ENCODE measurements at regions not wholly inside any gene's neighbourhood (a gene's known extent, or its start where the extent isn't known, plus 50 kb on each side); places are given as distances from the start of the nearest gene placed in this dataset.

DNA sequence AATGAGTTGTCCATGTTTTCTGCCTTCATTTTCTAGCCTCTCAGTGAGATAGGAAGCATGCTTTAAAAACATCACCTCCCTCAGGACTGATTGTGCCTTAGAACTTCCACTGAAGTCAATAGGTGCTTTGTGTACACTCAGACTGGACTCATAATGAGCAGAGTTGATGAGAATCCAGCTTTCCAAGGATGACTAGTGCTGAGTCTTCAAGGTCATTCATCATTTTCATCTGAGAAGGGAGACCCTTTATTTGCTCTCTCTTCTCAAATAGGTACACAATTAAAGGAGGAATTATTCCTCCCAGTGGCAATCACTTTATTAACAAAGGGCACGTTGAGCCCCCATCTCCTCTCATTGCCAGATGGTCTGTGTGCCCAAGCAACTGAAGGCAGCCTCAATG is 210.9 kb upstream of the PRKD1 start:
- DNase-seq = no peak
- no peak overlapping the region for H3K4me3 Mint-ChIP-seq
- no peak overlapping the region for H3K27ac Mint-ChIP-seq
- no peaks in the 10 kb centered on the region for H3K4me1 Mint-ChIP-seq (ENCODE audit: low read depth)
- no peaks in the 10 kb centered on the region for H3K9me3 Mint-ChIP-seq
- intact Hi-C loops (cut with micrococcal nuclease) = no loop called here
- H3K27me3 Mint-ChIP-seq (ENCODE audit: low read depth) = no peaks in the 10 kb centered on the region
- no peaks in the 10 kb centered on the region for H3K36me3 Mint-ChIP-seq (ENCODE audit: low read depth)
- CTCF ChIA-PET = no interaction called here

DNA sequence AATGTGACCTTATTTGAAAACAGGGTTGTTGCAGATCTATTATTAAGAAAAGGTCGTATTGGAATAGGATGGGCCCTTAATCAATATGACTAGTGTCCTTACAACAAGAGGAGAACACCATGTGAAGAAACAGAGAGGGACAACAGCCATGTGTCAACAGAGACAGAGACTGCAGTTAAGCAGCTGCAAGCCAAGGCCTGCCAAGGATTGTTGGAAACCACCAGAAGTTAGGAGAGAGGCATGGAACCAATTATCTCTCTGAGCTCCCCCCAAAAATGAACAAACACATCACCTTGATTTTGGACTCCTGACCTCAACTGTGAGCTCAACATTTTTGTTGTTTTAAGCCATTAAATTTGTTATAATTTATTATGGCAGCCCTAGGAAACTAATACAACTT is 214.6 kb upstream of the PRKD1 start:
- H3K27me3 Mint-ChIP-seq (ENCODE audit: low read depth) = no peaks in the 10 kb centered on the region
- H3K27ac Mint-ChIP-seq = no peak overlapping the region
- DNase-seq = no peak
- CTCF ChIA-PET = no interaction called here
- intact Hi-C loops (cut with micrococcal nuclease) = no loop called here
- no peaks in the 10 kb centered on the region for H3K4me1 Mint-ChIP-seq (ENCODE audit: low read depth)
- H3K4me3 Mint-ChIP-seq = no peak overlapping the region
- peaks cover 19% of the 10 kb centered on the region for H3K9me3 Mint-ChIP-seq
- H3K36me3 Mint-ChIP-seq (ENCODE audit: low read depth) = no peaks in the 10 kb centered on the region

DNA sequence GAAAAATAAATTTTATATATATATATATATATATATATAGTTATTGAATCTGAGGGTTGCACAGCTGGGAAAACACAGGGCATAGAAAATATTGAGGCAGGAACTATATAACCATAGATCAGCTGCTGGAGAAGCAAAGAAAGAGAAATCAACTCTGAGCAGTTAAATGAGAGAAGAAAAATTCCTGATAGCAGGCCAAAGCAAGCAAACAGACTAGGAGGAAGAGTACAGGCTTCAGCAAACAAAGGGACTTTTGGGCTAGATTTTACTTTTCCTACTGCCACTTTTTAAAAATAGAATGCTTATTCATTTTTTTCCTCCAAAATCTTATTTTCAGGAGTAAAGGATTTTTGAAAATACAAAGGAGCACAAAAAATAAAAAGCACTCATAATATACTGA is 216.0 kb upstream of the PRKD1 start:
- no peak for DNase-seq
- Mint-ChIP-seq H3K27me3 (ENCODE audit: low read depth) (no peaks in the 10 kb centered on the region), H3K27ac (no peak overlapping the region), H3K4me3 (no peak overlapping the region), H3K4me1 (ENCODE audit: low read depth) (no peaks in the 10 kb centered on the region), H3K36me3 (ENCODE audit: low read depth) (no peaks in the 10 kb centered on the region), H3K9me3 (peaks cover 23% of the 10 kb centered on the region)
- CTCF ChIA-PET = no interaction called here
- intact Hi-C loops (cut with micrococcal nuclease) = no loop called here

DNA sequence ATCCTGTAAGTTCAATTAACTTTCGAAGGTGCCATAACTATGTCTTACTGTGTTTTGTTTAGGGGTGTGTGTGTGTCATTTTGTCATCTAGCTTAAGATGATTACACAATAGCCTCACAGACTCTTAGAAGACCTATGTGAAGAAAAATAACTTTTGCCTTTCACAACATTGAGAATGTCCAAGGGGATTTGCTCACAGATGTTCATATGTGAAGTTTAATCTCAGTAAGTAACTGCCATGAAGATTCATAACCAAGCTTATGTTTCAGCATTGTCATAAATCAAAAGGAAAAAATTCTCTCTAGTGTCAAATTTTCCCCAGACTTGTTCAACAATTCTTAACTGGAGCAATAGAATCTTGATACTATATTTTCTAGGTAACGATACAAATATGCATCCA is 226.1 kb upstream of the PRKD1 start:
- Mint-ChIP-seq H3K27ac (no peak overlapping the region), H3K4me1 (ENCODE audit: low read depth) (no peaks in the 10 kb centered on the region), H3K27me3 (ENCODE audit: low read depth) (no peaks in the 10 kb centered on the region), H3K36me3 (ENCODE audit: low read depth) (no peaks in the 10 kb centered on the region), H3K4me3 (no peak overlapping the region), H3K9me3 (no peaks in the 10 kb centered on the region)
- CTCF ChIA-PET = interaction anchor here (1.6 kb wide), 1 partner anchor 9 kb away, joined by 3 read pairs; no protein-coding TSS in a partner anchor
- DNase-seq = no peak
- intact Hi-C loops (cut with micrococcal nuclease) = no loop called here

DNA sequence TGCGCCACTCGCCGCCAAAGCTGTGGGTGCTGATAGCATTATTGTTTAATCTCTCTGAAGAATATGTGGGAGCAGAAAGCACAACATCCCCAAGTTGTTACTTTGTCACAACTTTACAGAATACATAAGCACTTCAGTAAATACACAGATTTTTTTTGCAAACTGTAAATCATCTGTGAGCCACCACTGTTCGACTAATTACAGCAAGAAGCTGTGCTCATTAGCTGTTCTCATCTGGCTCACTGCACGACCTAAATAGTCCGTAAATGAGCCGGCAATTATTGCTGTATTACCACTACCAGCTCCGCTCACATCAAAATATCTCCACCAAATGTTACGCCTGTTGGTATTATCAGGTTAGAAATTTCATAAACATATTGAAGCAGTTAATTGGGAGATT is 228.9 kb upstream of the PRKD1 start:
- Mint-ChIP-seq H3K9me3 (no peaks in the 10 kb centered on the region), H3K36me3 (ENCODE audit: low read depth) (no peaks in the 10 kb centered on the region), H3K4me1 (ENCODE audit: low read depth) (no peaks in the 10 kb centered on the region), H3K4me3 (no peak overlapping the region), H3K27me3 (ENCODE audit: low read depth) (no peaks in the 10 kb centered on the region), H3K27ac (no peak overlapping the region)
- DNase-seq = no peak
- intact Hi-C loops (cut with micrococcal nuclease) = no loop called here
- CTCF ChIA-PET = no interaction called here

DNA sequence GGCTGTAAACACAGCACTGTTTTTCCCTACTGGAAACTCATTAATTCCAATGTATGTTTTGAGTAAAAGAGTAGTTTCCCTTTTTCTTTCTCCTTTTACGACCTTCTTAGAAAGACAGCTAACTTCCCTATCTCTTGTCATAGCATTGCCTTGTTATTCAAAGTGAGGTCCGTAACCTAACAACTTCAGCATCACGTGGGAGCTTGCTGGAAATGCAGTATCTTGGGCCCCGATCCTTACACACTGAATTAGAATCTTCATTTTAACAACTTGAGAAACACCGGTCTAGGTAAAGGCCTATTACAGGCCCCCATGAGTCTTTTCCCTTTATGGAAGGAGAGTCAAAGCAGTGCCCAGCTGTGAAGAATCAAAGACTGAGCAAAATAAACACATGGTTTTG is 230.7 kb upstream of the PRKD1 start:
- intact Hi-C loops (cut with micrococcal nuclease) = no loop called here
- no peaks in the 10 kb centered on the region for H3K4me1 Mint-ChIP-seq (ENCODE audit: low read depth)
- H3K4me3 Mint-ChIP-seq = no peak overlapping the region
- H3K36me3 Mint-ChIP-seq (ENCODE audit: low read depth) = no peaks in the 10 kb centered on the region
- CTCF ChIA-PET = no interaction called here
- DNase-seq = no peak
- H3K27ac Mint-ChIP-seq = no peak overlapping the region
- no peaks in the 10 kb centered on the region for H3K27me3 Mint-ChIP-seq (ENCODE audit: low read depth)
- H3K9me3 Mint-ChIP-seq = no peaks in the 10 kb centered on the region

DNA sequence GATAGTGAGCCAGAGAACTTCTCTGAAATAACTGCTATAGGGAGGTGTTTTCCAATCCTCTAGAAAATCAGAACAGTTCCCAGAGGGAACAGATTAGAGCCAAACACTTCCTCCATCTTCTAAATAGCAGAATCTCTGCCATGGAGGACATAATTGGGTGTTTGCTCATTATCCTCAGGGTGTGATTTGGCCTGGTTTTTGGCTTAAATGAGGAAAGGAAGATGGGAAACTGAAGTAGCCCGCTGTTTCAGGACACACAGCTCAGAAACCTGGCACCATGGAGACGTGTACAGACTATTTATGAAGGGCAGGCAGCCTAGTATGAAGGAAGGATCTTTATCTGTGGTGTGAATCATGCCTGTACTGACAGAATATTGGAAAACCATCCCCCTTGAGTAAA is 231.7 kb upstream of the PRKD1 start:
- intact Hi-C loops (cut with micrococcal nuclease) = no loop called here
- Mint-ChIP-seq H3K4me3 (no peak overlapping the region), H3K9me3 (peaks cover under 1% of the 10 kb centered on the region), H3K27me3 (ENCODE audit: low read depth) (no peaks in the 10 kb centered on the region), H3K36me3 (ENCODE audit: low read depth) (no peaks in the 10 kb centered on the region), H3K27ac (no peak overlapping the region), H3K4me1 (ENCODE audit: low read depth) (no peaks in the 10 kb centered on the region)
- DNase-seq = no peak
- CTCF ChIA-PET = no interaction called here

DNA sequence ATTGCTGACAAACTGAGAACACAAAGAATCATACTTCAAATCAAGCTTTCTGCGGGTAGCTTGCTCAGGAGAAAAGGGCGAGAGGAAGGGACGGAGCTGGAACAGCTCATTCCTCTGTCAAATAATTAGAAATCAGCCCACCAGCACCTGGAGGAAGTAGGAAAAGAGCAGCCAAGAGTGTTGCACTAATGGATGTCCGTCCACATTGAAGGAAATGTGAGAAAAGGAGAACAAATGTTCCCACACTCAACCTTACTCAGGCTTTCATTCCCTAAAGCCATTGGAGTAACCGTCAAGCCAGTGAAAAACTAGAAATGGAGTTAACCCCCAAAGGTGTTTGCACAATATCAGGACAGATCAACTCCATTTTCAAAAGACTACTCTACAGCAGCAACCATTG is 233.0 kb upstream of the PRKD1 start:
- CTCF ChIA-PET = no interaction called here
- Mint-ChIP-seq H3K27ac (no peak overlapping the region), H3K4me1 (ENCODE audit: low read depth) (no peaks in the 10 kb centered on the region), H3K27me3 (ENCODE audit: low read depth) (no peaks in the 10 kb centered on the region), H3K36me3 (ENCODE audit: low read depth) (no peaks in the 10 kb centered on the region), H3K4me3 (no peak overlapping the region), H3K9me3 (peaks cover 1% of the 10 kb centered on the region)
- DNase-seq = no peak
- intact Hi-C loops (cut with micrococcal nuclease) = no loop called here

DNA sequence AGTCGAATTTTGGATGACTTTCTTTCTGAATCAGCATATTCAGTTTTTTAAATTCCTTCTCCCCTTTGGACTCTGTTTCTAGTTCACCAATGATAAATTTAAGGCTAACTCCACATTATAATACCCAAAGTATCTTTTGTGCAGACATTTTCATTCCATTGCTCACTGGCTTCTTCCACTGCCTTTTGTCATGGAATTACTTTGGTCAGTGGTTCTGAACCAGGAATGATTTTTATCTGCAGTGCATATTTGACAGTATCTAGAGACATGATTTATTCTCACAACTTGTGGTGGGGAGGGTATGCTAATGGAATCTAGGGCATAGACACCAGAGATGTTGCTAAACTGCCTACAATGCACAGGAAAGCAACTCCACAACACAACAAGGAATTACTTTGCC is 234.4 kb upstream of the PRKD1 start:
- Mint-ChIP-seq H3K9me3 (peaks cover 1% of the 10 kb centered on the region), H3K27me3 (ENCODE audit: low read depth) (peaks cover 2% of the 10 kb centered on the region), H3K4me1 (ENCODE audit: low read depth) (no peaks in the 10 kb centered on the region), H3K36me3 (ENCODE audit: low read depth) (no peaks in the 10 kb centered on the region), H3K4me3 (no peak overlapping the region), H3K27ac (no peak overlapping the region)
- intact Hi-C loops (cut with micrococcal nuclease) = no loop called here
- DNase-seq = no peak
- CTCF ChIA-PET = interaction anchor here (1.9 kb wide), 1 partner anchor 109 kb away, joined by 5 read pairs; no protein-coding TSS in a partner anchor

DNA sequence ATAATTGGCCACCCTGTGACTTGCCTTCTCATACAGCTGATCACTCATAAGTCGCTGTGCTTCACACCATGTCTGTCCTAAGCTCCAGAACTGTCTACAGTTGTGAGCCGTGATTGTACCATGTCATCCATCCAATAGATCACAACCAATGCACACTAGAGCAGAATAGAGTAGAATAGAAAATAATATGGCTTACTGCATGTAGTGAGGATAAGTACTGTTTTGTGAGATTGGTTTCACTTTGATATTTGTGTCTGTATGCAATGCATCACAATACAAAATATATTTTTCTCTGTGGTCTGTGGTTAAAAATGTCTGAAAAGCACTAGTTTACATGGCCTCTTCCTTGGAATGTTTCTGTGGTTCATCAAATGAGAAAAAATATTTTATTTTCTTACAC is 237.6 kb upstream of the PRKD1 start:
- intact Hi-C loops (cut with micrococcal nuclease) = no loop called here
- H3K9me3 Mint-ChIP-seq = peaks cover 8% of the 10 kb centered on the region
- no peak overlapping the region for H3K4me3 Mint-ChIP-seq
- CTCF ChIA-PET = no interaction called here
- no peak for DNase-seq
- H3K27me3 Mint-ChIP-seq (ENCODE audit: low read depth) = peaks cover 2% of the 10 kb centered on the region
- H3K4me1 Mint-ChIP-seq (ENCODE audit: low read depth) = no peaks in the 10 kb centered on the region
- no peaks in the 10 kb centered on the region for H3K36me3 Mint-ChIP-seq (ENCODE audit: low read depth)
- no peak overlapping the region for H3K27ac Mint-ChIP-seq

DNA sequence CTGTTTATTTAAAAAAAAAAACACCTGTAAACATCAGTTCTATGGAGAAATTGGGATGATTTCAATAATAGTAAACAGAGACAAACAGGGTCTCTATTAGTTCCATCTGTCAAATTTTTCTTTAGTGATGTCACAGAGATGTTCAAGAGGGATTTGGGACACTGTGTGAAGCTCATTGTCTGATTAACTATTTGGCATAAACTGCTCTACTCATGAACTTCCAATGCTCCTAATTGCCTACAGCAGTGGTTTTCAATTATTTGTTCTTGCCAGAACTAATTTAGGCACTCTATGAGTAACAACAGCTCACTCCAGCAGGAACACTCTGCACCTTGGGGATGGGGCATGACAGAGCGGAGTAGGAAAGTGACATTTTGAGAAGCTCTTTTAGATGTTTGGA is 250.1 kb upstream of the PRKD1 start:
- H3K27ac Mint-ChIP-seq = no peak overlapping the region
- CTCF ChIA-PET = no interaction called here
- no peaks in the 10 kb centered on the region for H3K27me3 Mint-ChIP-seq (ENCODE audit: low read depth)
- DNase-seq = no peak
- intact Hi-C loops (cut with micrococcal nuclease) = no loop called here
- peaks cover 1% of the 10 kb centered on the region for H3K9me3 Mint-ChIP-seq
- no peaks in the 10 kb centered on the region for H3K36me3 Mint-ChIP-seq (ENCODE audit: low read depth)
- H3K4me1 Mint-ChIP-seq (ENCODE audit: low read depth) = no peaks in the 10 kb centered on the region
- H3K4me3 Mint-ChIP-seq = no peak overlapping the region

DNA sequence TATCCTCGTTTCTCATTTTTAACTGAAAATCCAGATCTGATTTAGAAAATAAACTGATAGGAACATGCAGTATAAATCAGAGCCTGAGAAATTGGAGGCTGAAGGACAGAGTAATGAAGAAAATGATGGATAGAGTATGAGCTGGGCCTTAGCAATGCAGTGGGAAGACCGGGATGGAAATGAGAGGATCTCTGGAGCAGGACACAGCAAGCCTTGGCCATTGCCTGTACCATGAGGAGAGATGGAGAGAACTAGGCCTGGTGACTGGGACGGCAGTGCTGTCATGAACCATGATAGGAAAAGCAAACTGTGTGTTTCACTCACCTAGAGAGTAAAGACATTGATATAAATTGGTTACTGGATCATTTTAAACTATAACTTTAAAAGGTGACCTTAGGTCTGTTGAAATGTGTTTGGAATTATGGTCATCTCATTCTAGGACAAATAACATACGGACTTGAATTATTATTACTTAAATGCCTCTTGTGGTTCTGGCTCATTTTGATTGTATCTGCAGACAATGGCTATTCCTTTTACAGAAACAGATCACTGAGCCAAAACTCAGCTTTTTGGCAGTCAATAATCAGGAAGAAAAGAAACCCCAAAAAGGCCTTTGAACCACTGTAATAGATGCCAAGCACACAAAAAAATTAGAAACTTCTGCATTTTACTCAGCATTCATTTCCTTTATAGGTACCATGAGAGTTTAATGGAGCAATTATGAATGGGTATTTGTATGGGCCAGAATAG is 251.9 kb upstream of the PRKD1 start:
- CTCF ChIA-PET = no interaction called here
- intact Hi-C loops (cut with micrococcal nuclease) = no loop called here
- no peaks in the 10 kb centered on the region for H3K9me3 Mint-ChIP-seq
- no peak overlapping the region for H3K27ac Mint-ChIP-seq
- H3K4me1 Mint-ChIP-seq (ENCODE audit: low read depth) = no peaks in the 10 kb centered on the region
- no peaks in the 10 kb centered on the region for H3K27me3 Mint-ChIP-seq (ENCODE audit: low read depth)
- H3K4me3 Mint-ChIP-seq = no peak overlapping the region
- no peak for DNase-seq
- H3K36me3 Mint-ChIP-seq (ENCODE audit: low read depth) = no peaks in the 10 kb centered on the region

DNA sequence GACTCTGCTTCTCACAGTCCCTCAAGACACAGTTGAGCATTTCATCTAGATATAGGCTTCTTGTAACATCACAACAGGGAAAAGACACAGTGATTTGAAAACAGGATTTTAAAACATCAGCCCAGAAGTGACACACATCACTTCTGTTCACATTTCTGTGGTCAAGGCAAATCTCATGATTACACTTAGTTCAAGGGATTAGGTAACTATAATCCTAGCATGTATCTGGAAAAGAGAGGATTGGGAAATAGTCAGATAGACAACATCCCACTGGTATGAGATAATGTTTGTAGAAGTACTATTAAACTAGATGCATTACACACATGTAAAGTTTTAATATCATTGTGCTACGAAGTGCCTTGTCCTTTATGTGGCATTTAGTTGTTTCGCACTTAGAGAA is 252.6 kb upstream of the PRKD1 start:
- H3K4me3 Mint-ChIP-seq = no peak overlapping the region
- no peaks in the 10 kb centered on the region for H3K4me1 Mint-ChIP-seq (ENCODE audit: low read depth)
- H3K27me3 Mint-ChIP-seq (ENCODE audit: low read depth) = no peaks in the 10 kb centered on the region
- no peak for DNase-seq
- no peaks in the 10 kb centered on the region for H3K36me3 Mint-ChIP-seq (ENCODE audit: low read depth)
- intact Hi-C loops (cut with micrococcal nuclease) = no loop called here
- H3K27ac Mint-ChIP-seq = no peak overlapping the region
- no peaks in the 10 kb centered on the region for H3K9me3 Mint-ChIP-seq
- CTCF ChIA-PET = no interaction called here
